ENCODE measurements at regions not wholly inside any gene's neighbourhood (a gene's known extent, or its start where the extent isn't known, plus 50 kb on each side); places are given as distances from the start of the nearest gene placed in this dataset.
"Not testable (repeated sequence)": the region's sequence is repeated elsewhere in the genome, so short reads cannot be mapped to it uniquely, and the experiment has no call there.

DNA sequence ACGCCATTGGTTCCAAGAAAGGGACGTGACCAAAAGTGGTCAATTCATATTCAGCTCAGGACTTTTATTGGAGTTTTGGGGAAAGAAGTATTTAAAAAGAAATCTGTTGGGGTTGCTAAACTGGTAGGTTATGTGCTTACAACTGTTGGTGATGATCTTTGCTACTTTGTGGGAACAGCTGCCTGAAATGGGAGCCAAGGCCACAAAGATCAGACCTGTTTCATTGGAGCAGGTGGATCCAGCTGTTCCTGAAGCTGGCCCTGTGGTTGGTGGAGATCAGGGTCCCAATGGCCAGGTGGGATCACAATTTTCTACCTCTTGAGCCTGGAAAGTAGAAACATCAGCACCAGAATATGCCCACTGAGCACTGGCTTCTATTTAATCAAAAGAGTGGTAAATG lies 144.5 kb downstream of the PSAT1 start:
- peaks cover 4% of the 10 kb centered on the region for H3K27me3 ChIP-seq (ENCODE audit: control insufficient read depth, insufficient read depth, low read length)
- intact Hi-C loops (cut with micrococcal nuclease) = no loop called here
- no peaks in the 10 kb centered on the region for H3K9me3 ChIP-seq (ENCODE audit: control insufficient read depth, insufficient read depth, low read length)
- ATAC-seq = no peak
- 85% methylated on average over 2 of the region's 2 CpGs for WGBS (ENCODE audit: insufficient coverage)
- no peak overlapping the region for H3K4me3 Mint-ChIP-seq
- no peak for DNase-seq
- no peaks in the 10 kb centered on the region for H3K36me3 Mint-ChIP-seq
- peaks cover 11 to 38% of the 10 kb centered on the region in 2 donors for H3K27me3 Mint-ChIP-seq (ENCODE audit: low read depth in 2 of 2)
- no peak overlapping the region for H3K27ac Mint-ChIP-seq
- H3K36me3 ChIP-seq (ENCODE audit: control insufficient read depth, insufficient read depth, low read length) = no peaks in the 10 kb centered on the region
- peaks cover 4 to 7% of the 10 kb centered on the region in 2 donors for H3K4me1 Mint-ChIP-seq
- no peak overlapping the region for H3K4me3 ChIP-seq (ENCODE audit: low read length)
- H3K4me1 ChIP-seq (ENCODE audit: control insufficient read depth, insufficient read depth, low read length) = peaks cover 7% of the 10 kb centered on the region
- no peak for TF ChIP-seq CTCF (IDR thresholded peaks at IDR 0.05)
- H3K27ac ChIP-seq (ENCODE audit: low read length) = no peak overlapping the region
- no peaks in the 10 kb centered on the region for H3K9me3 Mint-ChIP-seq

GRCh38 chr9:78441822-78442431 lies 145.0 kb downstream of the PSAT1 start:
- 92% methylated on average over 46 of the region's 46 CpGs for WGBS (ENCODE audit: insufficient coverage)
- Mint-ChIP-seq H3K9me3 (no peaks in the 10 kb centered on the region), H3K27ac (no peak overlapping the region), H3K4me3 (no peak overlapping the region), H3K36me3 (no peaks in the 10 kb centered on the region), H3K4me1 (peaks cover 4 to 7% of the 10 kb centered on the region in 2 donors), H3K27me3 (ENCODE audit: low read depth in 2 of 2) (peaks cover 10 to 33% of the 10 kb centered on the region in 2 donors)
- H3K27me3 ChIP-seq (ENCODE audit: control insufficient read depth, insufficient read depth, low read length) = peaks cover 4% of the 10 kb centered on the region
- no peaks in the 10 kb centered on the region for H3K9me3 ChIP-seq (ENCODE audit: control insufficient read depth, insufficient read depth, low read length)
- H3K27ac ChIP-seq (ENCODE audit: low read length) = no peak overlapping the region
- no peak for ATAC-seq
- intact Hi-C loops (cut with micrococcal nuclease) = no loop called here
- peaks cover 7% of the 10 kb centered on the region for H3K4me1 ChIP-seq (ENCODE audit: control insufficient read depth, insufficient read depth, low read length)
- no peak overlapping the region for H3K4me3 ChIP-seq (ENCODE audit: low read length)
- no peaks in the 10 kb centered on the region for H3K36me3 ChIP-seq (ENCODE audit: control insufficient read depth, insufficient read depth, low read length)
- no peak for TF ChIP-seq CTCF (IDR thresholded peaks at IDR 0.05)
- DNase-seq = no peak

GRCh38 chr9:78442577-78442976 lies 145.7 kb downstream of the PSAT1 start:
- H3K4me1 ChIP-seq (ENCODE audit: control insufficient read depth, insufficient read depth, low read length); H3K9me3 Mint-ChIP-seq; H3K9me3 ChIP-seq (ENCODE audit: control insufficient read depth, insufficient read depth, low read length); intact Hi-C loops (cut with micrococcal nuclease); H3K27me3 ChIP-seq (ENCODE audit: control insufficient read depth, insufficient read depth, low read length); H3K4me1 Mint-ChIP-seq; H3K36me3 Mint-ChIP-seq; H3K27ac Mint-ChIP-seq; H3K4me3 Mint-ChIP-seq; ATAC-seq; H3K4me3 ChIP-seq (ENCODE audit: low read length); H3K27ac ChIP-seq (ENCODE audit: low read length); DNase-seq; H3K36me3 ChIP-seq (ENCODE audit: control insufficient read depth, insufficient read depth, low read length): not testable (repeated sequence)
- WGBS (ENCODE audit: insufficient coverage) = 92% methylated on average over 7 of the region's 7 CpGs
- peaks cover 9 to 27% of the 10 kb centered on the region in 2 donors for H3K27me3 Mint-ChIP-seq (ENCODE audit: low read depth in 2 of 2)

DNA sequence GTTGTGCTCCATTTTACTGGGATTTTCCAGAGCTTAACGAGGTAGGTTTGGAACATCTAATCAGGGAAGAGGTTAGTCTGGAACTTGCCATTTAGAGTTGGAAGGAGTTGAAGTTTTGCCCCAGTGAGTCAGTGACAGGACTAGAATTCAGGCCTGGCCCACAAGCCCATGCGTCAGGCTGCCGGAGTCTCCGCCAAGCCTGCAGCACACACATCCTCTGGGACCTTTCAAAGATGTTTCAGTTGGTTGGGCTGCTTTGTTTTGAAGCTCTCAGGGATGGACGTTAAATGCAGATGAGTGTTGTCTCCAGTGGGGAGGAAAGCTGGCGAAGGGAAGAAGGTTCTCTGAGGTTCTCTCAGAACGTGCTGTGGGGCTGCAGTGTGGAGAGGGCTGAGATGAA lies 147.0 kb downstream of the PSAT1 start:
- intact Hi-C loops (cut with micrococcal nuclease) = no loop called here
- Mint-ChIP-seq H3K4me3 (no peak overlapping the region), H3K36me3 (no peaks in the 10 kb centered on the region), H3K4me1 (peaks cover 4 to 6% of the 10 kb centered on the region in 2 donors), H3K27ac (no peak overlapping the region), H3K27me3 (ENCODE audit: low read depth in 2 of 2) (peaks cover 1 to 13% of the 10 kb centered on the region in 2 donors), H3K9me3 (no peaks in the 10 kb centered on the region)
- ATAC-seq (no peak), DNase-seq (no peak)
- Histone ChIP-seq H3K9me3 (ENCODE audit: control insufficient read depth, insufficient read depth, low read length) (no peaks in the 10 kb centered on the region), H3K27me3 (ENCODE audit: control insufficient read depth, insufficient read depth, low read length) (peaks cover 4% of the 10 kb centered on the region), H3K4me1 (ENCODE audit: control insufficient read depth, insufficient read depth, low read length) (peaks cover 7% of the 10 kb centered on the region), H3K27ac (ENCODE audit: low read length) (no peak overlapping the region), H3K36me3 (ENCODE audit: control insufficient read depth, insufficient read depth, low read length) (no peaks in the 10 kb centered on the region), H3K4me3 (ENCODE audit: low read length) (no peak overlapping the region)
- TF ChIP-seq CTCF (IDR thresholded peaks at IDR 0.05) = no peak
- WGBS (ENCODE audit: insufficient coverage) = 79% methylated on average over 7 of the region's 7 CpGs
